ENCODE measurements at regions not wholly inside any gene's neighbourhood (a gene's known extent, or its start where the extent isn't known, plus 50 kb on each side); places are given as distances from the start of the nearest gene placed in this dataset. TPM values are rescaled to one million over a fixed set of nuclear protein-coding genes. Genes with fewer than 3 reads are reported as not detected.

Small RNA genes lying in the stretch of these regions (microRNA-seq; reads per million reads assigned to microRNA genes)
- gene MIR1233-2 (ENCODE audit: borderline microRNAs expressed in 2 of 2, borderline number of aligned reads in 2 of 2, borderline replicate concordance in 1 of 2): 0 reads per million in 2 experiments

Small RNA genes lying in the stretch of these regions (small RNA-seq; reads per million reads assigned to genes)
- not detected for gene MIR1233-2 (ENCODE audit: insufficient read depth)

Data from H1 (cell line).